ENCODE measurements at regions not wholly inside any gene's neighbourhood (a gene's known extent, or its start where the extent isn't known, plus 50 kb on each side); places are given as distances from the start of the nearest gene placed in this dataset.

GRCh38 chr1:186518395-186518794, 57.5 kb upstream of the PDC start:
- peaks cover 0 to 1% of the 10 kb centered on the region in 2 donors for H3K9me3 ChIP-seq (ENCODE audit: control insufficient read depth in 2 of 2, insufficient read depth in 1 of 2, low read depth in 1 of 2, low read length in 1 of 2)
- no peaks in the 10 kb centered on the region for H3K36me3 ChIP-seq (ENCODE audit: control insufficient read depth in 3 of 3, insufficient read depth in 2 of 3, low read depth in 1 of 3, low read length in 3 of 3)
- FAIRE-seq (no peak), DNase-seq (peak in 1 of 2 donors; percentile 42)
- H3K27me3 ChIP-seq (ENCODE audit: control insufficient read depth in 3 of 3, insufficient read depth in 3 of 3, low read length in 3 of 3) = no peaks in the 10 kb centered on the region
- no peak overlapping the region for H3K27ac ChIP-seq (ENCODE audit: low read depth in 1 of 3, low read length in 2 of 3)
- no peak overlapping the region for H3K4me3 ChIP-seq (ENCODE audit: low read depth in 1 of 3, low read length in 3 of 3)
- H3K4me1 ChIP-seq (ENCODE audit: control insufficient read depth in 3 of 3, insufficient read depth in 2 of 3, low read depth in 1 of 3, low read length in 2 of 3) = no peaks in the 10 kb centered on the region

GRCh38 chr1:186514367-186514766, 53.5 kb upstream of the PDC start:
- Histone ChIP-seq H3K4me1 (ENCODE audit: control insufficient read depth in 3 of 3, insufficient read depth in 2 of 3, low read depth in 1 of 3, low read length in 2 of 3) (no peaks in the 10 kb centered on the region), H3K27me3 (ENCODE audit: control insufficient read depth in 3 of 3, insufficient read depth in 3 of 3, low read length in 3 of 3) (no peaks in the 10 kb centered on the region), H3K36me3 (ENCODE audit: control insufficient read depth in 3 of 3, insufficient read depth in 2 of 3, low read depth in 1 of 3, low read length in 3 of 3) (no peaks in the 10 kb centered on the region), H3K4me3 (ENCODE audit: low read depth in 1 of 3, low read length in 3 of 3) (no peak overlapping the region), H3K27ac (ENCODE audit: low read depth in 1 of 3, low read length in 2 of 3) (no peak overlapping the region), H3K9me3 (ENCODE audit: control insufficient read depth in 2 of 2, insufficient read depth in 1 of 2, low read depth in 1 of 2, low read length in 1 of 2) (no peaks in the 10 kb centered on the region)
- 85 to 91% (median 85%) methylated on average over 4 of the region's 4 CpGs for WGBS, 3 donors
- DNase-seq = no peak
- no peak for FAIRE-seq

GRCh38 chr1:186513526-186513925, 52.6 kb upstream of the PDC start:
- no peak overlapping the region for H3K27ac ChIP-seq (ENCODE audit: low read depth in 1 of 3, low read length in 2 of 3)
- no peak overlapping the region for H3K4me3 ChIP-seq (ENCODE audit: low read depth in 1 of 3, low read length in 3 of 3)
- peak in 1 of 2 donors; percentile 71 for DNase-seq
- no peaks in the 10 kb centered on the region for H3K4me1 ChIP-seq (ENCODE audit: control insufficient read depth in 3 of 3, insufficient read depth in 2 of 3, low read depth in 1 of 3, low read length in 2 of 3)
- H3K9me3 ChIP-seq (ENCODE audit: control insufficient read depth in 2 of 2, insufficient read depth in 1 of 2, low read depth in 1 of 2, low read length in 1 of 2) = no peaks in the 10 kb centered on the region
- no peak for FAIRE-seq
- H3K36me3 ChIP-seq (ENCODE audit: control insufficient read depth in 3 of 3, insufficient read depth in 2 of 3, low read depth in 1 of 3, low read length in 3 of 3) = no peaks in the 10 kb centered on the region
- 35 to 62% (median 46%) methylated on average over 3 of the region's 3 CpGs for WGBS, 3 donors
- H3K27me3 ChIP-seq (ENCODE audit: control insufficient read depth in 3 of 3, insufficient read depth in 3 of 3, low read length in 3 of 3) = no peaks in the 10 kb centered on the region

GRCh38 chr1:186512698-186513457, 52.0 kb upstream of the PDC start:
- H3K9me3 ChIP-seq (ENCODE audit: control insufficient read depth in 2 of 2, insufficient read depth in 1 of 2, low read depth in 1 of 2, low read length in 1 of 2) = no peaks in the 10 kb centered on the region
- DNase-seq (no peak), FAIRE-seq (no peak)
- no peak overlapping the region for H3K27ac ChIP-seq (ENCODE audit: low read depth in 1 of 3, low read length in 2 of 3)
- no peaks in the 10 kb centered on the region for H3K36me3 ChIP-seq (ENCODE audit: control insufficient read depth in 3 of 3, insufficient read depth in 2 of 3, low read depth in 1 of 3, low read length in 3 of 3)
- 81 to 86% (median 82%) methylated on average over 3 of the region's 3 CpGs for WGBS, 3 donors
- no peaks in the 10 kb centered on the region for H3K4me1 ChIP-seq (ENCODE audit: control insufficient read depth in 3 of 3, insufficient read depth in 2 of 3, low read depth in 1 of 3, low read length in 2 of 3)
- no peaks in the 10 kb centered on the region for H3K27me3 ChIP-seq (ENCODE audit: control insufficient read depth in 3 of 3, insufficient read depth in 3 of 3, low read length in 3 of 3)
- no peak overlapping the region for H3K4me3 ChIP-seq (ENCODE audit: low read depth in 1 of 3, low read length in 3 of 3)

- FAIRE-seq (no peak), DNase-seq (no peak)
- no peaks in the 10 kb centered on the region for H3K4me1 ChIP-seq (ENCODE audit: control insufficient read depth in 3 of 3, insufficient read depth in 2 of 3, low read depth in 1 of 3, low read length in 2 of 3)
- H3K27ac ChIP-seq (ENCODE audit: low read depth in 1 of 3, low read length in 2 of 3) = no peak overlapping the region
- no peaks in the 10 kb centered on the region for H3K27me3 ChIP-seq (ENCODE audit: control insufficient read depth in 3 of 3, insufficient read depth in 3 of 3, low read length in 3 of 3)
- no peak overlapping the region for H3K4me3 ChIP-seq (ENCODE audit: low read depth in 1 of 3, low read length in 3 of 3)
- no peaks in the 10 kb centered on the region for H3K36me3 ChIP-seq (ENCODE audit: control insufficient read depth in 3 of 3, insufficient read depth in 2 of 3, low read depth in 1 of 3, low read length in 3 of 3)
- 67 to 80% (median 74%) methylated on average over 14 of the region's 14 CpGs for WGBS, 3 donors
- no peaks in the 10 kb centered on the region for H3K9me3 ChIP-seq (ENCODE audit: control insufficient read depth in 2 of 2, insufficient read depth in 1 of 2, low read depth in 1 of 2, low read length in 1 of 2)
These were observed 51.1 kb upstream of the PDC start for GRCh38 chr1:186511761-186512637.
